ENCODE measurements at regions not wholly inside any gene's neighbourhood (a gene's known extent, or its start where the extent isn't known, plus 50 kb on each side); places are given as distances from the start of the nearest gene placed in this dataset.

- TF ChIP-seq, protein P1, sequence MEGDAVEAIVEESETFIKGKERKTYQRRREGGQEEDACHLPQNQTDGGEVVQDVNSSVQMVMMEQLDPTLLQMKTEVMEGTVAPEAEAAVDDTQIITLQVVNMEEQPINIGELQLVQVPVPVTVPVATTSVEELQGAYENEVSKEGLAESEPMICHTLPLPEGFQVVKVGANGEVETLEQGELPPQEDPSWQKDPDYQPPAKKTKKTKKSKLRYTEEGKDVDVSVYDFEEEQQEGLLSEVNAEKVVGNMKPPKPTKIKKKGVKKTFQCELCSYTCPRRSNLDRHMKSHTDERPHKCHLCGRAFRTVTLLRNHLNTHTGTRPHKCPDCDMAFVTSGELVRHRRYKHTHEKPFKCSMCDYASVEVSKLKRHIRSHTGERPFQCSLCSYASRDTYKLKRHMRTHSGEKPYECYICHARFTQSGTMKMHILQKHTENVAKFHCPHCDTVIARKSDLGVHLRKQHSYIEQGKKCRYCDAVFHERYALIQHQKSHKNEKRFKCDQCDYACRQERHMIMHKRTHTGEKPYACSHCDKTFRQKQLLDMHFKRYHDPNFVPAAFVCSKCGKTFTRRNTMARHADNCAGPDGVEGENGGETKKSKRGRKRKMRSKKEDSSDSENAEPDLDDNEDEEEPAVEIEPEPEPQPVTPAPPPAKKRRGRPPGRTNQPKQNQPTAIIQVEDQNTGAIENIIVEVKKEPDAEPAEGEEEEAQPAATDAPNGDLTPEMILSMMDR (conservative IDR thresholded peaks at IDR 0.05; ENCODE audit: low read depth, low read length), result no peak
- no peak for DNase-seq (ENCODE audit: low read depth)
- H3K4me3 ChIP-seq (ENCODE audit: low read depth, low read length), result no peak overlapping the region
These were observed 60.5 kb downstream of the PMAIP1 start for GRCh38 chr18:59960272-59960671.

DNA sequence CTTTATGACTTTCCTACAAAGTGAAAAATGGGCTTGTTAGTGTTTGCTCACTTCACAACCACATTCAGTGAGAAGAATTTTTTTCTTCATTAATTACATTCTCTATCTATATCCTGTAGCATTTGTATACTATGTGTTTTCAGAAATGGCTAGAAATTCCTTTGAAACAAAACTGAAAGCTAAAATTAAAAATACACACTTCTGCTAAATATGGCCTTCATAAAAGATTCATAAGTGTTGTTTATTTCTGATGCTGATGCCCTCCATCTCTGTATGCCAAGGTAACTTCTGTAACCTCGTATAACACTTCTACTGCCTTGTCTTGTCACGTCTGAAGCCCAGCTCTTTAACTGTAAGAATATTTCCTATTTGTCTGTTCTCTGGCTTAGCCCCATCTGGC, 59.8 kb downstream of the PMAIP1 start:
- no peak overlapping the region for H3K4me3 ChIP-seq (ENCODE audit: low read depth, low read length)
- TF ChIP-seq, protein P1 (conservative IDR thresholded peaks at IDR 0.05; ENCODE audit: low read depth, low read length), result no peak
- DNase-seq (ENCODE audit: low read depth), result no peak

DNA sequence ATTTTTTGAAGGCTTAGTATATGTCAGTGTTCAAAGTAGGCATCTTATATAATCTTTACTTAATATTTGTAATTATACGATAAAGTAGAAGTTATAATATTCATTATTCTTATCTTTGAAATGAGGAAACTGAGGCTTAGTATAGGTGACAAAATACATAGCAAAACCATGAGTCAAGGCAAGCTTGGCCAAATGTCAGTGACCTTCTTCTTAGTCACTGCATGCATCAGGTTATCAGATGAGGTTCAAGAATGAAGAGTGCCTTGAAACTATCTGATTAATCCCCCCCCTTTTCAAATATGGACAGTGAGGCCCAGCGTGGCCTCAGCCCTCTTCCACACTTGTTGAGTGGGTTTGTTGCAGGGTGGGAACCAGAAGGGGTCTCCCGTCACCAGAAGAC, 59.3 kb downstream of the PMAIP1 start:
- no peak for DNase-seq (ENCODE audit: low read depth)
- no peak overlapping the region for H3K4me3 ChIP-seq (ENCODE audit: low read depth, low read length)
- TF ChIP-seq, protein P1 (conservative IDR thresholded peaks at IDR 0.05; ENCODE audit: low read depth, low read length), result no peak

GRCh38 chr18:59957957-59958356, 58.2 kb downstream of the PMAIP1 start:
- no peak overlapping the region for H3K4me3 ChIP-seq (ENCODE audit: low read depth, low read length)
- TF ChIP-seq, protein P1 (conservative IDR thresholded peaks at IDR 0.05; ENCODE audit: low read depth, low read length), result no peak
- DNase-seq (ENCODE audit: low read depth), result peak; percentile 77

DNA sequence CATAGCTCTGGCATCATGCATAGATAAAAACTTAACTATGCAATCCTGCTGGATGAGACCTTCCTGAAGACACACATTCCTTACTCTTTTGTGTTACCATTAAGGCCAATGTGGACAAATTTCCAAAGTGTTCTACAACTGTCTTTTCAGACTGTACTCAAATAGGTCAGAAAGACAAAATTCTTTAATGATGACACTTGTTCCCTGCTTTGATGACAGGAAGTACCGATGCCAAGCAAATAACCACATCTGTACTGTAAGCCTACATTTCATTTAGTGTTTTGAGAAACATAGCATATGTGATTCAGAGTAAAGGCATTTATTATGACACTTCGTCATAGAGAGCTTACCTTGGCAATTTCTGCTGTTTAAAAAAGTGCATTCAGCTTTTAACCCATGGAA, 55.0 kb downstream of the PMAIP1 start:
- DNase-seq (ENCODE audit: low read depth), result peak; percentile 45
- TF ChIP-seq, protein P1 (conservative IDR thresholded peaks at IDR 0.05; ENCODE audit: low read depth, low read length), result no peak
- H3K4me3 ChIP-seq (ENCODE audit: low read depth, low read length), result no peak overlapping the region

DNA sequence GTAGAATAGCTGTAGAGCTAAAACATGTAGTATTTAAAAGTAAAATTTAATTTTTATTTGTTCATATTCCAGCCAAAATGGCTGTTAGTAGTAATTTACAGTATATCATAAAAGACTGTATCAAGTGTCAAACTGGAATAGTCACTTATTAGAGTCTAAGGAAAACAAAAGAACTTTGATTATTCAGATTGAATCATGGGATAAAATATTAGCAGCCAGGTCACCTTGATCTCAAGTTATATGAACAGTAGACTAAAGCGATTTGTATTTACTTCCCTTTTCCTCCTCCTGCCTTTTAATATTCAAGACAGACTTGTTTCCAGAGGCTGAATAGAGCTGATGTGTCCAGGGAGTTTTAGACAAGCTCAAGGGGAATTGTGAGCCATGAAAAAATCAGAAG, 54.4 kb downstream of the PMAIP1 start:
- TF ChIP-seq, protein P1 (conservative IDR thresholded peaks at IDR 0.05; ENCODE audit: low read depth, low read length), result no peak
- no peak overlapping the region for H3K4me3 ChIP-seq (ENCODE audit: low read depth, low read length)
- no peak for DNase-seq (ENCODE audit: low read depth)

Data from choroid plexus epithelial cell (primary cell).